Peyer's patch (tissue), 4 donors: ENCODE measurements at regions not wholly inside any gene's neighbourhood (a gene's known extent, or its start where the extent isn't known, plus 50 kb on each side); places are given as distances from the start of the nearest gene placed in this dataset.

Experiments used
- POLR2A ChIP-seq, 2 donors: fragments of 450-650 bp; IDR thresholded peaks; one replicate each; pipeline ENCODE4 v1.5.1; 2017; ENCODE audit warnings: antibody characterized with exemption in 2 of 2, mild to moderate bottlenecking in 2 of 2, moderate library complexity in 2 of 2
- TF ChIP-seq, protein P1 (sequence below), 6 experiments: fragments of 450-650 bp in 4 of 6; fragments of 200-600 bp in 2 of 6; sonication (generic) in 1 of 6; IDR thresholded peaks; one replicate each; pipeline ENCODE4 v1.5.1; 2017 to 2019; ENCODE audit warnings: antibody characterized with exemption in 6 of 6, mild to moderate bottlenecking in 3 of 6, moderate library complexity in 1 of 6

GRCh38 chr17:16875662-16876061, 96.3 kb downstream of the TNFRSF13B start:
- TF ChIP-seq, protein P1, sequence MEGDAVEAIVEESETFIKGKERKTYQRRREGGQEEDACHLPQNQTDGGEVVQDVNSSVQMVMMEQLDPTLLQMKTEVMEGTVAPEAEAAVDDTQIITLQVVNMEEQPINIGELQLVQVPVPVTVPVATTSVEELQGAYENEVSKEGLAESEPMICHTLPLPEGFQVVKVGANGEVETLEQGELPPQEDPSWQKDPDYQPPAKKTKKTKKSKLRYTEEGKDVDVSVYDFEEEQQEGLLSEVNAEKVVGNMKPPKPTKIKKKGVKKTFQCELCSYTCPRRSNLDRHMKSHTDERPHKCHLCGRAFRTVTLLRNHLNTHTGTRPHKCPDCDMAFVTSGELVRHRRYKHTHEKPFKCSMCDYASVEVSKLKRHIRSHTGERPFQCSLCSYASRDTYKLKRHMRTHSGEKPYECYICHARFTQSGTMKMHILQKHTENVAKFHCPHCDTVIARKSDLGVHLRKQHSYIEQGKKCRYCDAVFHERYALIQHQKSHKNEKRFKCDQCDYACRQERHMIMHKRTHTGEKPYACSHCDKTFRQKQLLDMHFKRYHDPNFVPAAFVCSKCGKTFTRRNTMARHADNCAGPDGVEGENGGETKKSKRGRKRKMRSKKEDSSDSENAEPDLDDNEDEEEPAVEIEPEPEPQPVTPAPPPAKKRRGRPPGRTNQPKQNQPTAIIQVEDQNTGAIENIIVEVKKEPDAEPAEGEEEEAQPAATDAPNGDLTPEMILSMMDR (IDR thresholded peaks at IDR 0.05): no peak
- TF ChIP-seq POLR2A (IDR thresholded peaks at IDR 0.05): no peak
